ENCODE measurements at regions not wholly inside any gene's neighbourhood (a gene's known extent, or its start where the extent isn't known, plus 50 kb on each side); places are given as distances from the start of the nearest gene placed in this dataset.
"Not testable (repeated sequence)": the region's sequence is repeated elsewhere in the genome, so short reads cannot be mapped to it uniquely, and the experiment has no call there.

DNA sequence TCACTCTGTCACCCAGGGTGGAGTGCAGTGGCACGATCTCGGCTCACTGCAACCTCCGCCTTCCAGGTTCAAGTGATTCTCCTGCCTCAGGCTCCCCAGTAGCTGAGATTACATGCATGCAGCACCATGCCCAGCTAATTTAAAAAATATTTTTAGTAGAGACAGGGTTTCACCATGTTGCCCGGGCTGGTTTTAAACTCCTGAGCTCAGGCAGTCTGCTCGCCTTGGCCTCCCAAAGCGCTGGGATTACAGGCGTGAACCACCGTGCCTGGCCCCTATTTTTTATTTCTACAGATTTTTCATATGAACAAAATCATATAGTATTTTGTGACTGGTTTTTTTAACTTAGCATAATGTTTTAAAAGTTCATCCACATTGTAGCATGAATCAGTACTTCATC lies 310.6 kb downstream of the RPS24 start:
- TF ChIP-seq POLR2AphosphoS5 (IDR thresholded peaks at IDR 0.05; ENCODE audit: borderline replicate concordance, low read depth, low read length); EZH2 (IDR thresholded peaks at IDR 0.05); FOXP2 (optimal IDR thresholded peaks at IDR 0.05; ENCODE audit: control extremely low read depth, extremely low read length, insufficient read depth): not testable (repeated sequence)

Data from SK-N-MC (cell line).